ENCODE measurements at regions not wholly inside any gene's neighbourhood (a gene's known extent, or its start where the extent isn't known, plus 50 kb on each side); places are given as distances from the start of the nearest gene placed in this dataset.

GRCh38 chr18:24754583-24755253 is 294.3 kb downstream of the HRH4 start:
- TF ChIP-seq POLR2A (IDR thresholded peaks at IDR 0.05; ENCODE audit: low read depth, low read length) = no peak
- no peak for TF ChIP-seq CTCF (conservative IDR thresholded peaks at IDR 0.05; ENCODE audit: low read depth, low read length)
- no peak for TF ChIP-seq BHLHE40 (IDR thresholded peaks at IDR 0.05; ENCODE audit: low read depth, low read length)
- no peak for TF ChIP-seq RAD21 (IDR thresholded peaks at IDR 0.05; ENCODE audit: low read length)
- TF ChIP-seq RFX5 (IDR thresholded peaks at IDR 0.05; ENCODE audit: low read depth, low read length) = no peak
- no peak for TF ChIP-seq CEBPB (IDR thresholded peaks at IDR 0.05; ENCODE audit: low read depth, low read length)
- TF ChIP-seq MAFK (IDR thresholded peaks at IDR 0.05; ENCODE audit: low read depth, low read length) = no peak
- no peak for TF ChIP-seq MXI1 (IDR thresholded peaks at IDR 0.05; ENCODE audit: borderline replicate concordance, low read depth, low read length)
- TF ChIP-seq USF2 (IDR thresholded peaks at IDR 0.05; ENCODE audit: low read depth, low read length) = no peak
- TF ChIP-seq CHD1 (IDR thresholded peaks at IDR 0.05; ENCODE audit: low read depth, low read length) = no peak
- TF ChIP-seq MAZ (IDR thresholded peaks at IDR 0.05; ENCODE audit: borderline replicate concordance, low read depth, low read length) = no peak
- no peak for TF ChIP-seq FOS (IDR thresholded peaks at IDR 0.05; ENCODE audit: low read depth, low read length)
- TF ChIP-seq SMC3 (IDR thresholded peaks at IDR 0.05; ENCODE audit: low read depth, low read length) = no peak
